ENCODE measurements at regions not wholly inside any gene's neighbourhood (a gene's known extent, or its start where the extent isn't known, plus 50 kb on each side); places are given as distances from the start of the nearest gene placed in this dataset.

DNA sequence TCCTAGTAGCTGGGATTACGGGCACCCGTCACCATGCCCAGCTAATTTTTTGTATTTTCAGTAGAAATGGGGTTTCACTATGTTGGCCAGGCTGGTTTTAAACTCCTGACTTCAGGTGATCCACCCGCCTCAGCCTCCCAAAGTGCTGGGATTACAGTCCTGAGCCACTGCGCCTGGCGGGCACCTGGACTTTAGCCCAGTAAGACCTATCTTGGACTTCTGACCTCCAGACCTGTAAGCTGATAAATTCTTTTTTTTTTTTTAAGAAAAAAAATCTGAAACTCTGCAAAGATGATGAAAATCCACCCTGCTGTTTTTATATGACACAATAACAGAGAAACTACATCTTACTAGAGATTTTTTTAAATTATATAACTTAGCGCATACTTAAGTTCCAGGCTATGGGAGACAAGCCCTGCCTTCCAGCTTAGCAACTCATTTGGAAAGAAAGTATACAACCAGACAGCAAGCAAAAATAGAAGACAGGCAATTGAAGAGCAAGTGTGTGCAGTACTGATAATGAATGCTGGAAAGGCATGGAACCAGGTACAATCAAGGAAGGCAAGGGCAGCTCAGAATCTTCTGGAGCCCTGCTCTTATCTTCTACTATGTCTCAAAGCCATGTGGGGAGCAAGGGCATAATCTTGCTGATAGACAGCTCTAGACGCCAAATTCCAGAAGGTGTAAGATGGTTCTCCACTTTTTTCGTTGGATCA lies 104.2 kb downstream of the CD83 start:
- TF ChIP-seq, protein P1, sequence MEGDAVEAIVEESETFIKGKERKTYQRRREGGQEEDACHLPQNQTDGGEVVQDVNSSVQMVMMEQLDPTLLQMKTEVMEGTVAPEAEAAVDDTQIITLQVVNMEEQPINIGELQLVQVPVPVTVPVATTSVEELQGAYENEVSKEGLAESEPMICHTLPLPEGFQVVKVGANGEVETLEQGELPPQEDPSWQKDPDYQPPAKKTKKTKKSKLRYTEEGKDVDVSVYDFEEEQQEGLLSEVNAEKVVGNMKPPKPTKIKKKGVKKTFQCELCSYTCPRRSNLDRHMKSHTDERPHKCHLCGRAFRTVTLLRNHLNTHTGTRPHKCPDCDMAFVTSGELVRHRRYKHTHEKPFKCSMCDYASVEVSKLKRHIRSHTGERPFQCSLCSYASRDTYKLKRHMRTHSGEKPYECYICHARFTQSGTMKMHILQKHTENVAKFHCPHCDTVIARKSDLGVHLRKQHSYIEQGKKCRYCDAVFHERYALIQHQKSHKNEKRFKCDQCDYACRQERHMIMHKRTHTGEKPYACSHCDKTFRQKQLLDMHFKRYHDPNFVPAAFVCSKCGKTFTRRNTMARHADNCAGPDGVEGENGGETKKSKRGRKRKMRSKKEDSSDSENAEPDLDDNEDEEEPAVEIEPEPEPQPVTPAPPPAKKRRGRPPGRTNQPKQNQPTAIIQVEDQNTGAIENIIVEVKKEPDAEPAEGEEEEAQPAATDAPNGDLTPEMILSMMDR (tag by site-specific recombination; IDR thresholded peaks at IDR 0.05) = no peak
- TF ChIP-seq, protein P2, sequence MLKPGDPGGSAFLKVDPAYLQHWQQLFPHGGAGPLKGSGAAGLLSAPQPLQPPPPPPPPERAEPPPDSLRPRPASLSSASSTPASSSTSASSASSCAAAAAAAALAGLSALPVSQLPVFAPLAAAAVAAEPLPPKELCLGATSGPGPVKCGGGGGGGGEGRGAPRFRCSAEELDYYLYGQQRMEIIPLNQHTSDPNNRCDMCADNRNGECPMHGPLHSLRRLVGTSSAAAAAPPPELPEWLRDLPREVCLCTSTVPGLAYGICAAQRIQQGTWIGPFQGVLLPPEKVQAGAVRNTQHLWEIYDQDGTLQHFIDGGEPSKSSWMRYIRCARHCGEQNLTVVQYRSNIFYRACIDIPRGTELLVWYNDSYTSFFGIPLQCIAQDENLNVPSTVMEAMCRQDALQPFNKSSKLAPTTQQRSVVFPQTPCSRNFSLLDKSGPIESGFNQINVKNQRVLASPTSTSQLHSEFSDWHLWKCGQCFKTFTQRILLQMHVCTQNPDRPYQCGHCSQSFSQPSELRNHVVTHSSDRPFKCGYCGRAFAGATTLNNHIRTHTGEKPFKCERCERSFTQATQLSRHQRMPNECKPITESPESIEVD (tag by site-specific recombination; IDR thresholded peaks at IDR 0.05) = no peak
- TF ChIP-seq SP2 (tag by site-specific recombination; IDR thresholded peaks at IDR 0.05) (no peak), ZNF221 (tag by site-specific recombination; IDR thresholded peaks at IDR 0.05; ENCODE audit: borderline replicate concordance) (no peak), ZNF138 (tag by site-specific recombination; IDR thresholded peaks at IDR 0.05; ENCODE audit: borderline replicate concordance) (no peak)
